DND-41 (cell line): ENCODE measurements at regions not wholly inside any gene's neighbourhood (a gene's known extent, or its start where the extent isn't known, plus 50 kb on each side); places are given as distances from the start of the nearest gene placed in this dataset.
"Not testable (repeated sequence)": the region's sequence is repeated elsewhere in the genome, so short reads cannot be mapped to it uniquely, and the experiment has no call there.

Experiments
- EZH2 ChIP-seq: IDR thresholded peaks from 3 replicates; pipeline ENCODE4 v1.6.1; 2012; ENCODE audit warnings: borderline replicate concordance, low read depth, mild to moderate bottlenecking, moderate library complexity, low read length, inconsistent platforms; ENCODE audit not compliant: severe bottlenecking
- TF ChIP-seq, protein P1 (sequence below): IDR thresholded peaks from 2 replicates; pipeline ENCODE4 v1.5.1; 2012; ENCODE audit warnings: borderline replicate concordance, low read length, moderate library complexity, mild to moderate bottlenecking; ENCODE audit not compliant: poor library complexity, severe bottlenecking; ENCODE audit errors: extremely low read depth

DNA sequence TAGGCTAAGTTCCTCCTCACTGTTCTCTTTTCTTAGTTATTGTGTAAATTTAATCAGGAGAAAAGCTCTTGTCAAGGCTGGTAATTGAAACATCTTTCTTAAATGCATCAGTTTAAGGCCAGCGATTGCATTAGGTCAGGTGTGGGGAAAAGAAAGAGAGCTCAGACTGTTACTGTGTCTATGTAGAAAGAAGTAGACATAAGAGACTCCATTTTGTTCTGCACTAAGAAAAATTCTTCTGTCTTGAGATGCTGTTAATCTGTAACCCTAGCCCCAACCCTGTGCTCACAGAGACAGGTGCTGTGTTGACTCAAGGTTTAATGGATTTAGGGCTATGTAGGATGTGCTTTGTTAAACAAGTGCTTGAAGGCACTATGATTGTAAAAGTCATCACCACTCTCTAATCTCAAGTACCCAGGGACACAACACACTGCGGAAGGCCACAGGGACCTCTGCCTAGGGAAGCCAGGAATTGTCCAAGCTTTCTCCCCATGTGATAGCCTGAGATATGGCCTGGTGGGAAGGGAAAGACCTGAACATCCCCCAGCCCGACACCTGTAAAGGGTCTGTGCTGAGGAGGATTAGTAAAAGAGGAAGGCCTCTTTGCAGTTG lies 364.1 kb downstream of the ZNF248 start:
- TF ChIP-seq EZH2, result not testable (repeated sequence)
- TF ChIP-seq, protein P1, sequence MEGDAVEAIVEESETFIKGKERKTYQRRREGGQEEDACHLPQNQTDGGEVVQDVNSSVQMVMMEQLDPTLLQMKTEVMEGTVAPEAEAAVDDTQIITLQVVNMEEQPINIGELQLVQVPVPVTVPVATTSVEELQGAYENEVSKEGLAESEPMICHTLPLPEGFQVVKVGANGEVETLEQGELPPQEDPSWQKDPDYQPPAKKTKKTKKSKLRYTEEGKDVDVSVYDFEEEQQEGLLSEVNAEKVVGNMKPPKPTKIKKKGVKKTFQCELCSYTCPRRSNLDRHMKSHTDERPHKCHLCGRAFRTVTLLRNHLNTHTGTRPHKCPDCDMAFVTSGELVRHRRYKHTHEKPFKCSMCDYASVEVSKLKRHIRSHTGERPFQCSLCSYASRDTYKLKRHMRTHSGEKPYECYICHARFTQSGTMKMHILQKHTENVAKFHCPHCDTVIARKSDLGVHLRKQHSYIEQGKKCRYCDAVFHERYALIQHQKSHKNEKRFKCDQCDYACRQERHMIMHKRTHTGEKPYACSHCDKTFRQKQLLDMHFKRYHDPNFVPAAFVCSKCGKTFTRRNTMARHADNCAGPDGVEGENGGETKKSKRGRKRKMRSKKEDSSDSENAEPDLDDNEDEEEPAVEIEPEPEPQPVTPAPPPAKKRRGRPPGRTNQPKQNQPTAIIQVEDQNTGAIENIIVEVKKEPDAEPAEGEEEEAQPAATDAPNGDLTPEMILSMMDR, result not testable (repeated sequence)
